HEK293 (cell line): ENCODE measurements at regions not wholly inside any gene's neighbourhood (a gene's known extent, or its start where the extent isn't known, plus 50 kb on each side); places are given as distances from the start of the nearest gene placed in this dataset.

Experiments
- SCRT2 ChIP-seq: fragments of 450-650 bp; formaldehyde crosslinking; IDR thresholded peaks from 2 replicates; pipeline ENCODE4 v1.5.1; 2016; ENCODE audit warnings: missing biosample characterization, missing genetic modification characterization
- ZNF10 ChIP-seq: fragments of 450-650 bp; formaldehyde crosslinking; IDR thresholded peaks from 2 replicates; pipeline ENCODE4 v1.5.1; 2017; ENCODE audit warnings: missing biosample characterization, missing genetic modification characterization

DNA sequence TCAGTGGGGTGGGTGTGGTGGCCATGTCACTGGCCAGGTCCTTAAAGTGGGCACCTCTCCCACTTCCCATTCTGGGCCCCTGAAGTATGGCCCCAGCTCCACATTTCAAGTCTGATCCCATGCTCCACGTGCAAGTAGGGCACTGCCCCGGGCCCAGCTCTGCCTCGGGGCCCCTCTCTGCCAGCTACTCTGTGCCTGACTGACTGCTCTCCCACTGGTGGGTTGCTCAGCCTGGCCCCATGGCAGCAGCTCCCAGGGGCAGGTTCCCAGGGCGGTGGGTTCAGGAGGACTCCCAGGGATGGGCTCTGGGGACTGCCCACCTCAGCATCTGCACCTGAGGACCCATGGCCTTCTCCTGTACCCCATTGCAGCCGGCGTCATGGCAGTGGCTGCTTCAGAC, 110.2 kb upstream of the FAM180A start:
- TF ChIP-seq SCRT2 (tag by site-specific recombination) (no peak), ZNF10 (no peak)
